Activated naive CD4-positive, alpha-beta T cell treated with anti-CD3 and anti-CD28 coated beads for 36 hours (primary cell): ENCODE measurements at regions not wholly inside any gene's neighbourhood (a gene's known extent, or its start where the extent isn't known, plus 50 kb on each side); places are given as distances from the start of the nearest gene placed in this dataset.

Experiments used
- CTCF ChIA-PET: fragments of 350-600 bp; sonication (Branson Sonifier 250); formaldehyde crosslinking; loops from one replicate; lab custom pipeline; 2021; ENCODE audit warnings: antibody characterized with exemption; lab: Charles Lee
- DNase-seq: peaks from one replicate; pipeline ENCODE4 v3.0.0-alpha.2; 2020
- H3K27ac Mint-ChIP-seq: one replicate; pipeline ENCODE4 v1.8.0; 2021; ENCODE audit warnings: mild to moderate bottlenecking, mixed read lengths
- H3K27me3 Mint-ChIP-seq: one replicate; pipeline ENCODE4 v1.8.0; 2021; ENCODE audit warnings: low read depth, mixed read lengths
- H3K36me3 Mint-ChIP-seq: one replicate; pipeline ENCODE4 v1.8.0; 2021; ENCODE audit warnings: low read depth, mixed read lengths
- H3K4me1 Mint-ChIP-seq: one replicate; pipeline ENCODE4 v1.8.0; 2021; ENCODE audit warnings: low read depth, mixed read lengths
- H3K4me3 Mint-ChIP-seq: one replicate; pipeline ENCODE4 v1.8.0; 2021; ENCODE audit warnings: mild to moderate bottlenecking, moderate library complexity, mixed read lengths
- H3K9me3 Mint-ChIP-seq: one replicate; pipeline ENCODE4 v1.8.0; 2021; ENCODE audit warnings: mixed read lengths
- intact Hi-C: fragments of 100-400 bp; cut with micrococcal nuclease; formaldehyde crosslinking; loops from one replicate; pipeline ENCODE4 v1.15.1; 2023

GRCh38 chr2:59893612-59894011, 659.8 kb downstream of the BCL11A start:
- intact Hi-C loops: no loop called here
- Mint-ChIP-seq H3K4me1 (peaks cover 19% of the 10 kb centered on the region), H3K27ac (no peak overlapping the region), H3K9me3 (peaks cover 2% of the 10 kb centered on the region), H3K27me3 (no peaks in the 10 kb centered on the region), H3K36me3 (peaks cover 2% of the 10 kb centered on the region), H3K4me3 (no peak overlapping the region)
- no peak for DNase-seq
- CTCF ChIA-PET: interaction anchor here (0.7 kb wide), 1 partner anchor 29 kb away, joined by 3 read pairs; no protein-coding TSS in a partner anchor

- peaks cover 2% of the 10 kb centered on the region for H3K9me3 Mint-ChIP-seq
Measured at GRCh38 chr2:59892398-59892797, 661.1 kb downstream of the BCL11A start.

DNA sequence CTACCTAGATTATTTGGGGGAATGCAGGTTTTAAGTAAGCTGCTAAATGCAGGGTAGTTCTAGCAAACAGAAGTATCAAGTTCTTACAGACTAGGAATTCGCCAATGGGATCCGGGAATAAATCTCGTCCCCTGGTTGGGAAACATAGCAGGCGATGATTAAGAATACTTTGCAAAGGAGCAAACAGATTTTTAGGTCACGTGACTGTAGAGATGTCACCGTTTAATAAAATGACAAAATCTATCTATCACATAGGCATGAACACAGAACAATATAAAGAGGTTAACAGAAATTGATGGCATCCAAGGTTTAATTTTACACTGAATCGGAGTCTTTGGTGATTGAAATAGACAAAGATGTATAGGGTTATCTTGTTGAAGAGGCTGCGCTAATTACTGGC, 664.1 kb downstream of the BCL11A start:
- H3K4me1 Mint-ChIP-seq: peaks cover 48% of the 10 kb centered on the region

More at GRCh38 chr2:59892398-59892797, 661.1 kb downstream of the BCL11A start:
- Mint-ChIP-seq H3K27me3 (no peaks in the 10 kb centered on the region), H3K4me1 (peaks cover 31% of the 10 kb centered on the region), H3K4me3 (no peak overlapping the region), H3K27ac (no peak overlapping the region), H3K36me3 (peaks cover 2% of the 10 kb centered on the region)
- intact Hi-C loops: no loop called here
- no peak for DNase-seq
- CTCF ChIA-PET: no interaction called here

GRCh38 chr2:59888706-59889105, 664.7 kb downstream of the BCL11A start:
- Mint-ChIP-seq H3K27me3 (no peaks in the 10 kb centered on the region), H3K9me3 (peaks cover 2% of the 10 kb centered on the region), H3K27ac (no peak overlapping the region), H3K4me1 (peaks cover 50% of the 10 kb centered on the region), H3K4me3 (no peak overlapping the region), H3K36me3 (peaks cover 2% of the 10 kb centered on the region)
- CTCF ChIA-PET: no interaction called here
- intact Hi-C loops: loop anchor here (1.0 to 10.0 kb wide), 5 partner anchors 22 to 1854 kb away; partner anchors contain the start of gene BCL11A
- no peak for DNase-seq

More for the DNA sequence above, 664.1 kb downstream of the BCL11A start:
- intact Hi-C loops: loop anchor here (5.0 to 10.0 kb wide), 4 partner anchors 213 to 1855 kb away; partner anchors contain the start of gene BCL11A
- H3K9me3 Mint-ChIP-seq: peaks cover 2% of the 10 kb centered on the region
- no peak overlapping the region for H3K27ac Mint-ChIP-seq
- DNase-seq: no peak
- H3K27me3 Mint-ChIP-seq: no peaks in the 10 kb centered on the region
- H3K36me3 Mint-ChIP-seq: peaks cover 2% of the 10 kb centered on the region
- no peak overlapping the region for H3K4me3 Mint-ChIP-seq
- CTCF ChIA-PET: interaction anchor here (0.6 kb wide), 1 partner anchor 925 kb away, joined by 3 read pairs; no protein-coding TSS in a partner anchor

DNA sequence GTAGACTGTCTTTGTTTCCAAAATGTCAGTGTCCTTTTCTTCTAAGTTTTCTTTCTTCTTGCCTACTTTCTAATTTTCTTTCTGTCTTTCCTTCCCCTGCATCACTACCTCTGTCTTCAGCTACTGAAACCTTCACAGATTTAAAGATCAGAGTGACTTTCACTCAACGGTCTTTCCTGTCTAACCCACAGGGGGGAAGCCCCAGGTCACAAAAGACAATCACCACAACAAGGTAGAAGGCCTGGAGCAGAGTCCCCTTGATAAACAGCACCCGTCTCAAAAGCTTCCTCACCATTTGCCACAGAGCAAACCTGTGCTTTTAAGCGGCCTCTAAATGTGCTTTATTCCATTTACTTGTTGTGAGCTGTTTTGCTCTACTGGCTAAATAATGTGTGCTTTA, 665.4 kb downstream of the BCL11A start:
- CTCF ChIA-PET: no interaction called here
- H3K4me3 Mint-ChIP-seq: peak overlapping the region; percentile 31
- H3K36me3 Mint-ChIP-seq: peaks cover under 1% of the 10 kb centered on the region
- peaks cover 50% of the 10 kb centered on the region for H3K4me1 Mint-ChIP-seq
- H3K27me3 Mint-ChIP-seq: no peaks in the 10 kb centered on the region
- peaks cover under 1% of the 10 kb centered on the region for H3K9me3 Mint-ChIP-seq
- peak; percentile 78 for DNase-seq
- peak overlapping the region; percentile 6 for H3K27ac Mint-ChIP-seq
- intact Hi-C loops: loop anchor here (1.0 to 10.0 kb wide), 5 partner anchors 22 to 1853 kb away; partner anchors contain the start of gene BCL11A

DNA sequence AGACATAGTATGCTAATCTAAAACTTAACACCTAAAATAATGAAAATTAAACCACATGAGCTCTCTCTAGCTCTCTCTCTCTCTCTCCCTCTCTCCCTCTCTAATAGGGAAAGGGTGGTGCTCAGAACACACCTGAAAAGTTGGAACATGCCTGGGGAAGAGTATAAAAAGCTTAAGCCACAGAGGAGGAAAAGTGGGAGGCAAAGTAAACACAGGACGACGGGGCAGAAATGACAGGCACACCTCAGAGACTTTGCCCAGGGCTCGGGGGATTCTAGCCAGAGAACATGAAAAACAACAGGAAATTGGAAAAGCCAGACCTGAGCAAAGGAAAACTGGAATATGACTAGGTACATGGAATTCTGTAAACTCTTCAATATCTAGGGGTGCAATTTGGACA, 666.1 kb downstream of the BCL11A start:
- Mint-ChIP-seq H3K27me3 (no peaks in the 10 kb centered on the region), H3K9me3 (no peaks in the 10 kb centered on the region), H3K4me1 (peaks cover 50% of the 10 kb centered on the region), H3K36me3 (no peaks in the 10 kb centered on the region), H3K4me3 (no peak overlapping the region), H3K27ac (peak overlapping the region; percentile 6)
- no peak for DNase-seq
- CTCF ChIA-PET: no interaction called here
- intact Hi-C loops: loop anchor here (2.0 to 10.0 kb wide), 5 partner anchors 31 to 1853 kb away; partner anchors contain the start of gene BCL11A

DNA sequence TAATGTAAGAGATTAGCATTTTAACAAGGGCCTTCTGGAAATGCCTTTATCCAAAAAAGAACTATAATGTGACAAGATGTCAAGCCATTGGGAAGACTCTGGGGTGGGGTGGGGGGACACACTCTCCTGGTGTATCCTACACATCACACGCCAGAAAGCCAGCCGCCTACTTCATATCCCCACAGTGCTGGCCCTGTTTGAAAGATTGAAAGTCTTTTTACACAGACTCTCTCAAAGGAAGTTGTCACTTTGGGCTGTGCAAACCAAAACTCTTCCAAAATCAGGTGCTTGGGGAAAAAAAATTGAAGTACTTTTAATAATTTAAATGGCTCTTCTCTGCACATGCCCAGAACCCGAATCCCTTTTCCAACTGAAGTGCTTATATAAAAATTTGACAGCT, 666.7 kb downstream of the BCL11A start:
- Mint-ChIP-seq H3K36me3 (no peaks in the 10 kb centered on the region), H3K27ac (peak overlapping the region; percentile 18), H3K4me1 (peaks cover 50% of the 10 kb centered on the region), H3K9me3 (no peaks in the 10 kb centered on the region), H3K27me3 (no peaks in the 10 kb centered on the region), H3K4me3 (no peak overlapping the region)
- CTCF ChIA-PET: no interaction called here
- intact Hi-C loops: loop anchor here (1.0 to 10.0 kb wide), 6 partner anchors 20 to 1852 kb away; partner anchors contain the start of gene BCL11A
- no peak for DNase-seq

DNA sequence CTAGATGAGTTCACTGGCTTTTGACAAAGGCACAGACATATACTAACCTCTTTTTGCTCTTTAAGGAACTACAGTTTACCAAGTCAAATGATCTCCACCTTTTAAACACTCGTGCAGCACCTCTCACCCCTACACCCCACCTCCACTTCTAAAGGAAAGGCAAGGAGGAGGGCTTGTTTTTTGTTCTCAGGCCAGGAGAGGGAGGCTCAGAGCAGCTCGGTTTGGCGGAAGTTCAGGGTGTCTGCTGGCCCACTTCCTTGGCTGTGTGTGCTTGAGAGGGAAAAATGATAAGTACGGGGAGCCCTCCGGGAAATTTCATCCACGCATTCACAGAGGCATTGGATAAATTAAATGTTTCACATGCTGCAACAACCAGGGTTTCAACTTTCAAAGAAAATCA, 667.9 kb downstream of the BCL11A start:
- peak; percentile 38 for DNase-seq
- peaks cover 42% of the 10 kb centered on the region for H3K4me1 Mint-ChIP-seq
- H3K4me3 Mint-ChIP-seq: no peak overlapping the region
- no peaks in the 10 kb centered on the region for H3K9me3 Mint-ChIP-seq
- H3K36me3 Mint-ChIP-seq: no peaks in the 10 kb centered on the region
- CTCF ChIA-PET: interaction anchor here (1.1 kb wide), 1 partner anchor 24 kb away, joined by 3 read pairs; no protein-coding TSS in a partner anchor
- intact Hi-C loops: loop anchor here (5.0 to 10.0 kb wide), 4 partner anchors 217 to 1851 kb away; partner anchors contain the start of gene BCL11A
- no peaks in the 10 kb centered on the region for H3K27me3 Mint-ChIP-seq
- no peak overlapping the region for H3K27ac Mint-ChIP-seq

DNA sequence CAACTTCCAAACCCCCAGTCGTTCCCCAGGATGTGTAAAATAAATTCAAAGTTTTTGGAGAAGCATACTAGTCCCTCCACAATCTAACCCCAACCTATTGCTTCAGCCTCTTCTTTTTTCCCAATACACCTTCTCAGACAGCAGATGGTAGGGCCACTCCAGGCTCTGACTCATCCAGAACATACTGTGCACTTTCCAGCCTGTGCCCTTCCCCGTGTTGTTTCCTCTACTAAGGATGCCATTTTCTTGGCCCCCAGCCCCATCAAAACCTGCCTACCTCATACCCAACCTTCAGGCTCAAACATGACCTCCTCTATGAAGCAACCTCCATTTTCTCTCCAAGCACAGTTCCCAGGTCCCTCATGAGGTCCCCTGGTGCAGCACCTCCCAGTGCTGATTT, 669.3 kb downstream of the BCL11A start:
- no peak for DNase-seq
- Mint-ChIP-seq H3K36me3 (no peaks in the 10 kb centered on the region), H3K9me3 (no peaks in the 10 kb centered on the region), H3K27ac (no peak overlapping the region), H3K4me3 (no peak overlapping the region), H3K27me3 (no peaks in the 10 kb centered on the region), H3K4me1 (peaks cover 42% of the 10 kb centered on the region)
- intact Hi-C loops: loop anchor here (10.0 kb wide), 1 partner anchor 1849 kb away; no protein-coding TSS in a partner anchor
- CTCF ChIA-PET: no interaction called here

- intact Hi-C loops: loop anchor here (10.0 kb wide), 1 partner anchor 1848 kb away; no protein-coding TSS in a partner anchor
- Mint-ChIP-seq H3K4me1 (peaks cover 32% of the 10 kb centered on the region), H3K27ac (no peak overlapping the region), H3K27me3 (no peaks in the 10 kb centered on the region), H3K36me3 (no peaks in the 10 kb centered on the region), H3K4me3 (no peak overlapping the region), H3K9me3 (no peaks in the 10 kb centered on the region)
- no peak for DNase-seq
- CTCF ChIA-PET: no interaction called here
Measured at GRCh38 chr2:59882822-59883221, 670.6 kb downstream of the BCL11A start.

DNA sequence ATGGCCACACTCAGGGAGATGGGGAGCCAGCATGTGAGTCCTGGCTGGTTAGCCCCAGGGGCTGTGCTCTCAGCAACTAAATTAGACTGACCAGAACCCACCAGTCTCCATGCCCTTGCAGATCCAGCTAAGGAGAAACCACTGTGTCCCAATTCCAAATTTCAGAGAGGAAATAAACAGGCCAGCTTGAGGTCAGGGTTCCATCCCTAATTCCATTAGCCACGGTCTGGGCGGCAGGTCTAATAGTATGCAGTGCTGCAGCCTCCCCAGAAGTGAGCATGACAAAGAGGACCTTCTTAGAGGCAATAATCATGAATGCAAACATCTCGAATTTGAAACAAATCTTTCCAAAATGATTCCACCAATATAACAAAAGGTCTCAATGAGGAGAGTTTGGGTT, 671.2 kb downstream of the BCL11A start:
- CTCF ChIA-PET: no interaction called here
- Mint-ChIP-seq H3K27me3 (no peaks in the 10 kb centered on the region), H3K36me3 (no peaks in the 10 kb centered on the region), H3K9me3 (no peaks in the 10 kb centered on the region), H3K4me3 (no peak overlapping the region), H3K27ac (no peak overlapping the region), H3K4me1 (peaks cover 26% of the 10 kb centered on the region)
- intact Hi-C loops: loop anchor here (10.0 kb wide), 1 partner anchor 1847 kb away; no protein-coding TSS in a partner anchor
- DNase-seq: no peak

GRCh38 chr2:59881218-59881617, 672.2 kb downstream of the BCL11A start:
- CTCF ChIA-PET: no interaction called here
- intact Hi-C loops: loop anchor here (10.0 kb wide), 1 partner anchor 1846 kb away; no protein-coding TSS in a partner anchor
- no peaks in the 10 kb centered on the region for H3K9me3 Mint-ChIP-seq
- no peak for DNase-seq
- peaks cover 17% of the 10 kb centered on the region for H3K4me1 Mint-ChIP-seq
- no peak overlapping the region for H3K4me3 Mint-ChIP-seq
- H3K36me3 Mint-ChIP-seq: no peaks in the 10 kb centered on the region
- no peaks in the 10 kb centered on the region for H3K27me3 Mint-ChIP-seq
- no peak overlapping the region for H3K27ac Mint-ChIP-seq

DNA sequence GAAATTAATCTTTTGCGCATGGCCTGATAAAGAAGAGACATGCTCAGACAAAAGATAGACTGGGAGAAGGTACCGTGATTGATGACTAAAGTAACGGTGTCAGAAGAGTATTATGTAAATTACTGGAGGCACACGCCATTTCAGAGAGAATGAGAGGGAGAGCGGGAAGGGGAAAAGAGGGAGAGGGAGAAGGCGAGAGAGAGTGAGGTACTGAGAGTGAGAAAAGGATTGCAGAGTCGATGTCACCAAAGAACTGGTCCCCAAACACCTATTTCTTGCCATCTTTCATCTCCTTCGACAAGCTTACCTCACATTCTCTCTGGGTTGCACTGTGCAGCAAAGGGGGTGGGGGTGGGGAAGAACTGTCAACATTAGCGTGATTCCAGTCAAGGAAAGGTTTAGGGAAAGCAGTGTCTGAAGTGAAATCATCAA, 673.7 kb downstream of the BCL11A start:
- H3K4me3 Mint-ChIP-seq: no peak overlapping the region
- H3K27me3 Mint-ChIP-seq: no peaks in the 10 kb centered on the region
- H3K9me3 Mint-ChIP-seq: no peaks in the 10 kb centered on the region
- no peak overlapping the region for H3K27ac Mint-ChIP-seq
- peaks cover 3% of the 10 kb centered on the region for H3K4me1 Mint-ChIP-seq
- CTCF ChIA-PET: no interaction called here
- H3K36me3 Mint-ChIP-seq: no peaks in the 10 kb centered on the region
- intact Hi-C loops: loop anchor here (10.0 kb wide), 1 partner anchor 1845 kb away; no protein-coding TSS in a partner anchor
- DNase-seq: no peak
